Ascending aorta (tissue), 2 donors: ENCODE measurements at regions not wholly inside any gene's neighbourhood (a gene's known extent, or its start where the extent isn't known, plus 50 kb on each side); places are given as distances from the start of the nearest gene placed in this dataset.

Experiments used
- DNase-seq, 2 donors: peaks; one replicate each; pipeline ENCODE4 v3.0.0-alpha.2; 2019; ENCODE audit warnings: low spot score in 2 of 2
- H3K27ac ChIP-seq, 2 donors: fragments of 200-600 bp; sonication (generic); one replicate each; pipeline ENCODE4 v1.5.1; 2016 to 2017; ENCODE audit warnings: mild to moderate bottlenecking in 1 of 2
- H3K27me3 ChIP-seq: fragments of 200-600 bp; sonication (generic); one replicate; pipeline ENCODE4 v1.5.1; 2017
- H3K36me3 ChIP-seq, 2 donors: fragments of 200-600 bp; sonication (generic); one replicate each; pipeline ENCODE4 v1.5.1; 2016
- H3K4me1 ChIP-seq, 2 donors: fragments of 200-600 bp; sonication (generic); one replicate each; pipeline ENCODE4 v1.5.1; 2016 to 2017; ENCODE audit warnings: mild to moderate bottlenecking in 1 of 2
- H3K4me3 ChIP-seq, 2 donors: fragments of 200-600 bp; sonication (generic); one replicate each; pipeline ENCODE4 v1.5.1; 2016 to 2017; ENCODE audit warnings: mild to moderate bottlenecking in 1 of 2
- H3K9me3 ChIP-seq, 2 donors: fragments of 200-600 bp; sonication (generic); one replicate each; pipeline ENCODE4 v1.5.1; 2016
- CTCF ChIP-seq, 3 experiments: fragments of 200-600 bp in 2 of 3; fragments of 450-650 bp in 1 of 3; sonication (generic) in 2 of 3; IDR thresholded peaks; one replicate each; pipeline ENCODE4 v1.5.1; 2016 to 2019; ENCODE audit warnings: antibody characterized with exemption in 3 of 3, mild to moderate bottlenecking in 1 of 3, moderate library complexity in 1 of 3
- intact Hi-C: fragments of 100-400 bp; cut with DNase I; formaldehyde crosslinking; loops from one replicate; pipeline ENCODE4 v1.15.1; 2023

GRCh38 chr14:49946320-49947141 is 53.6 kb downstream of the ARF6 start:
- peak overlapping the region in 1 of 2 donors; percentile 19 for H3K4me3 ChIP-seq
- no peak for DNase-seq
- peak overlapping the region; percentile 43 to 45 for H3K27ac ChIP-seq

GRCh38 chr14:49947506-49947905 is 54.6 kb downstream of the ARF6 start:
- TF ChIP-seq CTCF (IDR thresholded peaks at IDR 0.05): no peak
- no peaks in the 10 kb centered on the region for H3K36me3 ChIP-seq
- intact Hi-C loops: loop anchor here (5.0 kb wide), 1 partner anchor 70 kb away; no protein-coding TSS in a partner anchor
- H3K4me3 ChIP-seq: no peak overlapping the region
- H3K27me3 ChIP-seq: no peaks in the 10 kb centered on the region
- peak overlapping the region in 1 of 2 donors; percentile 43 for H3K27ac ChIP-seq
- no peak for DNase-seq
- H3K4me1 ChIP-seq: peaks cover 6 to 10% of the 10 kb centered on the region in 2 donors
- H3K9me3 ChIP-seq: no peaks in the 10 kb centered on the region

More at GRCh38 chr14:49946320-49947141, 53.6 kb downstream of the ARF6 start:
- intact Hi-C loops: loop anchor here (5.0 kb wide), 1 partner anchor 69 kb away; no protein-coding TSS in a partner anchor
- H3K27me3 ChIP-seq: no peaks in the 10 kb centered on the region
- no peaks in the 10 kb centered on the region for H3K36me3 ChIP-seq
- H3K4me1 ChIP-seq: peaks cover 6 to 10% of the 10 kb centered on the region in 2 donors
- no peaks in the 10 kb centered on the region for H3K9me3 ChIP-seq
- TF ChIP-seq CTCF (IDR thresholded peaks at IDR 0.05): no peak

GRCh38 chr14:49950275-49951228 is 57.7 kb downstream of the ARF6 start:
- Histone ChIP-seq H3K4me3 (no peak overlapping the region), H3K27me3 (no peaks in the 10 kb centered on the region), H3K4me1 (peaks cover 6 to 15% of the 10 kb centered on the region in 2 donors), H3K36me3 (no peaks in the 10 kb centered on the region), H3K9me3 (no peaks in the 10 kb centered on the region), H3K27ac (no peak overlapping the region)
- TF ChIP-seq CTCF (IDR thresholded peaks at IDR 0.05): no peak
- DNase-seq: no peak
- intact Hi-C loops: no loop called here

- intact Hi-C loops: no loop called here
- no peak overlapping the region for H3K4me3 ChIP-seq
- no peaks in the 10 kb centered on the region for H3K27me3 ChIP-seq
- H3K27ac ChIP-seq: no peak overlapping the region
- peaks cover 5 to 14% of the 10 kb centered on the region in 2 donors for H3K4me1 ChIP-seq
- no peaks in the 10 kb centered on the region for H3K36me3 ChIP-seq
- H3K9me3 ChIP-seq: no peaks in the 10 kb centered on the region
- DNase-seq: no peak
- TF ChIP-seq CTCF (IDR thresholded peaks at IDR 0.05): no peak
Observed at GRCh38 chr14:49951229-49951607, 58.3 kb downstream of the ARF6 start.

- H3K4me1 ChIP-seq: peaks cover 0 to 10% of the 10 kb centered on the region in 2 donors
- H3K27me3 ChIP-seq: no peaks in the 10 kb centered on the region
- intact Hi-C loops: no loop called here
- no peak for DNase-seq
- no peaks in the 10 kb centered on the region for H3K36me3 ChIP-seq
- no peak for TF ChIP-seq CTCF (IDR thresholded peaks at IDR 0.05)
- H3K9me3 ChIP-seq: no peaks in the 10 kb centered on the region
- no peak overlapping the region for H3K27ac ChIP-seq
- no peak overlapping the region for H3K4me3 ChIP-seq
Observed at GRCh38 chr14:49951691-49952345, 58.9 kb downstream of the ARF6 start.
